Upper lobe of left lung (tissue), 4 donors: ENCODE measurements at regions not wholly inside any gene's neighbourhood (a gene's known extent, or its start where the extent isn't known, plus 50 kb on each side); places are given as distances from the start of the nearest gene placed in this dataset.

ENCODE experiments used
- CTCF ChIP-seq, 6 experiments: fragments of 450-650 bp in 4 of 6; fragments of 200-600 bp in 2 of 6; sonication (generic) in 2 of 6; IDR thresholded peaks; one replicate each; pipeline ENCODE4 v1.5.1; 2016 to 2019; ENCODE audit warnings: antibody characterized with exemption in 6 of 6
- POLR2AphosphoS5 ChIP-seq, 2 donors: sonication (generic); formaldehyde crosslinking; IDR thresholded peaks; one replicate each; pipeline ENCODE4 v1.5.1; 2017; ENCODE audit warnings: antibody characterized with exemption in 2 of 2

GRCh38 chr20:53691811-53692192 is 98.2 kb upstream of the ZNF217 start:
- TF ChIP-seq CTCF (IDR thresholded peaks at IDR 0.05) (no peak), POLR2AphosphoS5 (IDR thresholded peaks at IDR 0.05) (no peak)
